ENCODE measurements at regions not wholly inside any gene's neighbourhood (a gene's known extent, or its start where the extent isn't known, plus 50 kb on each side); places are given as distances from the start of the nearest gene placed in this dataset.

GRCh38 chrX:38899650-38900049 is 98.4 kb downstream of the MID1IP1 start:
- Mint-ChIP-seq H3K9me3 (no peaks in the 10 kb centered on the region), H3K36me3 (no peaks in the 10 kb centered on the region), H3K4me3 (no peak overlapping the region), H3K27me3 (no peaks in the 10 kb centered on the region), H3K4me1 (peaks cover 4% of the 10 kb centered on the region), H3K27ac (no peak overlapping the region)
- CTCF ChIA-PET: no interaction called here
- DNase-seq: no peak

GRCh38 chrX:38900719-38901118 is 99.5 kb downstream of the MID1IP1 start:
- DNase-seq: no peak
- peaks cover 4% of the 10 kb centered on the region for H3K4me1 Mint-ChIP-seq
- H3K27ac Mint-ChIP-seq: no peak overlapping the region
- no peak overlapping the region for H3K4me3 Mint-ChIP-seq
- no peaks in the 10 kb centered on the region for H3K9me3 Mint-ChIP-seq
- H3K27me3 Mint-ChIP-seq: no peaks in the 10 kb centered on the region
- no peaks in the 10 kb centered on the region for H3K36me3 Mint-ChIP-seq
- CTCF ChIA-PET: no interaction called here

DNA sequence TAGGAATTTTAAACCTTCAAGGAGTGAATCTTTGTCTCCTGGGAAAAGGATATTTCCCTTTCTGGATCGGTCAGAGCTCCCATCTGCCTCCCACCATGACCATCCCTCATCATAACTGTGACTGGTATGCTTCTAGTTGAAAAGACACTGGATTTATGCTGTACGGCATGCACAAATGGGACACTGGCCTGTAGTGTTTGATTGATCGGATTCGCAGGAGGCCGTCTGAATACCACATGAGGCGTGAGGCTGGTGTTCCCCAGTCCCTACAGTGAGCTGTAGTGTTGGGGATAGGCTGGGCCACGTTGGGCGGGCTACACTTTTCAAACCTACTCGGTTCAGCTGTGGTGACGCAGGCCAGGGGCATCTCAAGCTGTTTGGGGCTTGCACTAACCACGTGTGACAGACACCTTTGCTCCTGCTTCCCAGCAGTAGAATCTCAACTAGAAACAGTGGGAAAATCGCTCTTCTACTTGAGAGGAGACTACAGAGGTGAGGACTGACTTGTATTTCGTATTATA is 101.8 kb downstream of the MID1IP1 start:
- no peak for DNase-seq
- no peak overlapping the region for H3K4me3 Mint-ChIP-seq
- CTCF ChIA-PET: no interaction called here
- no peaks in the 10 kb centered on the region for H3K27me3 Mint-ChIP-seq
- H3K4me1 Mint-ChIP-seq: peaks cover 3% of the 10 kb centered on the region
- H3K9me3 Mint-ChIP-seq: no peaks in the 10 kb centered on the region
- no peak overlapping the region for H3K27ac Mint-ChIP-seq
- H3K36me3 Mint-ChIP-seq: no peaks in the 10 kb centered on the region

- CTCF ChIA-PET: no interaction called here
- Mint-ChIP-seq H3K27me3 (no peaks in the 10 kb centered on the region), H3K4me1 (no peaks in the 10 kb centered on the region)
Measured at GRCh38 chrX:38916801-38917200, 115.5 kb downstream of the MID1IP1 start.

DNA sequence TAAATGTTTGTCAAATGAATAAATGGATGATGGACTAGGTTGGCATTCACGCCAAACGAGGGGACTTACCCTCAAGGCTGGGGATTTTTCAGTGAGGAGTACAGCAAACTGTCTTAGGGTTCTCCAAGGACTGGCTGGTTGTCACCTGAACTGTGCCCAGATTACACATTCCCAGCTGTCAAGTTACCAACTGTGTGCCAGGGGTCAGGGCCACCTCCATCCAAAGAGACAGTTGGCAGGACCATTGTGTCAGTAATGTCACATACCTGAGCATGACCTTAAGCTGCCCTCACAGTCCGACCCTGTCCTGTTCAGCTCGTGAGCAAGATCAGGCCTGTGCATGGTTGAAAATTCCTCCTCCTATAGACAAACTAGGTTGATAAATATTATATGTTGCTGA is 116.7 kb downstream of the MID1IP1 start:
- DNase-seq: no peak
- H3K9me3 Mint-ChIP-seq: no peaks in the 10 kb centered on the region
- H3K4me1 Mint-ChIP-seq: no peaks in the 10 kb centered on the region
- no peak overlapping the region for H3K4me3 Mint-ChIP-seq
- no peak overlapping the region for H3K27ac Mint-ChIP-seq
- no peaks in the 10 kb centered on the region for H3K36me3 Mint-ChIP-seq
- CTCF ChIA-PET: no interaction called here
- H3K27me3 Mint-ChIP-seq: no peaks in the 10 kb centered on the region

More at GRCh38 chrX:38916801-38917200, 115.5 kb downstream of the MID1IP1 start:
- no peaks in the 10 kb centered on the region for H3K9me3 Mint-ChIP-seq
- H3K4me3 Mint-ChIP-seq: no peak overlapping the region
- no peaks in the 10 kb centered on the region for H3K36me3 Mint-ChIP-seq
- DNase-seq: no peak
- H3K27ac Mint-ChIP-seq: no peak overlapping the region

GRCh38 chrX:38919202-38919601 is 117.9 kb downstream of the MID1IP1 start:
- no peaks in the 10 kb centered on the region for H3K27me3 Mint-ChIP-seq
- DNase-seq: no peak
- no peaks in the 10 kb centered on the region for H3K9me3 Mint-ChIP-seq
- no peak overlapping the region for H3K27ac Mint-ChIP-seq
- no peaks in the 10 kb centered on the region for H3K4me1 Mint-ChIP-seq
- no peaks in the 10 kb centered on the region for H3K36me3 Mint-ChIP-seq
- no peak overlapping the region for H3K4me3 Mint-ChIP-seq
- CTCF ChIA-PET: no interaction called here

DNA sequence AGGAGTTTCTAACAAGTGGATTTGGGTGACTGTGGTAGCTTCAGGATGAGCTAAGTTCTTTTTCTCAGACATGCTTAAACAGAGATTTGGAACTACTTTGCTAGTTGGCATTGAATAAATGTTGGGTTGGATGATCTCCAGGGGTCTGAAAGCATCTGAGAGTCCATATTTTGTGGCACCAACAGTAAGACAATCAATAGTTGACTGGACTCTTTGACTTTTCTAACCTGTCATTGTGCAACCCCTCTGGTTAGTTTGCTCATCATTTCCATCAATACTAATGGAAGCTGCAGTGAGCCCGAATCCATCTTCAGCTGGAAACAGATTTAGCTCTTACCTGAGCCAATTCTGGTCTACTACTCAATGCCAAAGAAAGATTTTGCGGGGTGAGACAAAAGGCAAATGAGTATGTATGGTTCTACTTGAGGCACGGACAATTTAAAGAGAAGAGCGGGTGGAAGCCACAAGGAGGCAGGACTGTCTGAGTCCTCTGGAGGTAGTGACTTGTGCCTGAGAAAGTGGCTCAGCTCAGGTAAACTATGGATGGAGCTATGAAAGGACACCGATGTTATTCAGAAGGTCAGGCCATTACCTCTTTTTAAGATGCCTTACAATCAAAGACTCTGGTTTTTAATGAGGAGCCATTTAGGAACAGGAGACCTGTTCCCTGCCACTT is 118.7 kb downstream of the MID1IP1 start:
- Mint-ChIP-seq H3K4me3 (no peak overlapping the region), H3K27ac (no peak overlapping the region), H3K36me3 (no peaks in the 10 kb centered on the region), H3K9me3 (no peaks in the 10 kb centered on the region), H3K4me1 (no peaks in the 10 kb centered on the region), H3K27me3 (no peaks in the 10 kb centered on the region)
- CTCF ChIA-PET: no interaction called here
- no peak for DNase-seq

DNA sequence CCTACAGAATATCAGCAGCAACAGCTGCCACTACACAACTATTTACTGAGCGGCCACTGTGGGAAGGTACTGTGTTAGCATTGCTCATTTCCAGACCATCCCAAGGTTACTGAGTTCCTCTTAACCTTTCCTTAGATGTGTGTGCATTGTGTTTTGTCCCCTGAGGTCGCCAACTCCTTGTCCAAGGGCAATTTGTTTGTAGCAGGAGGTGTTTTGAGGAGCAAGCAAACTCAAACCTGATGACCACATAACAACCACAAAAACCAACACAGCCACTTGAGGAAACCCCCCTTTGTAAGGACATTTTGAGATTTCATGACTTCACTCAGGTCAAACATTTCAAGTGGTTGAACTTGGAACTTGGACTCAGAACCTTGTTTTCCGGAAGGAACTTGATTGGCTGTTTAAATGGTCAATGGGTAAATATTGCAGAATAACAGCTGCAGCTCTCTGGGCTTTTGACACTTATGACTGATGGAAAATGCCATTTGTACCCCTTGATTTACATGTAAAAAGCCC is 122.3 kb downstream of the MID1IP1 start:
- no peak overlapping the region for H3K4me3 Mint-ChIP-seq
- CTCF ChIA-PET: no interaction called here
- no peaks in the 10 kb centered on the region for H3K9me3 Mint-ChIP-seq
- H3K36me3 Mint-ChIP-seq: no peaks in the 10 kb centered on the region
- DNase-seq: no peak
- no peak overlapping the region for H3K27ac Mint-ChIP-seq
- H3K27me3 Mint-ChIP-seq: no peaks in the 10 kb centered on the region
- H3K4me1 Mint-ChIP-seq: no peaks in the 10 kb centered on the region

DNA sequence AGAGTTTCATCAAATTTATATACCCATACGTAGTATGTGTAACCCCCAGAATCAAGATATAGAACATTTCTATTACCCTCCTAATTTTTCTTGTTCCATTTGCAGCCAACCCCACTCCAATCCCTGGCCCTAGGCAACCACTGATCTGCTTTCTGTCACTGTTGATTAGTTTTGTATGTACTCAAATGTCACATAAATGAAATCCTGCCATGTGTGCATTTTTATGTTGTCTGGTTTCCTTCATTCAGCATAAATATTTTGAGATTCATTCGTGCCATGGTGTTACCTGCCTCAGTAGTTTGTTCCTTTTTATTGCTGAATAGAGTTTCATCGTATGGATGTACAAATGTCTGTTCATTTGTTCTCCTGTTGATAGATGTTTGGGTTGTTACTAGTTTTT is 126.3 kb downstream of the MID1IP1 start:
- no peak overlapping the region for H3K4me3 Mint-ChIP-seq
- H3K9me3 Mint-ChIP-seq: no peaks in the 10 kb centered on the region
- no peaks in the 10 kb centered on the region for H3K36me3 Mint-ChIP-seq
- H3K27me3 Mint-ChIP-seq: no peaks in the 10 kb centered on the region
- H3K27ac Mint-ChIP-seq: no peak overlapping the region
- no peaks in the 10 kb centered on the region for H3K4me1 Mint-ChIP-seq
- CTCF ChIA-PET: interaction anchor here (1.2 kb wide), 1 partner anchor 64 kb away, joined by 3 read pairs; no protein-coding TSS in a partner anchor
- DNase-seq: no peak

- H3K9me3 Mint-ChIP-seq: no peaks in the 10 kb centered on the region
- no peak overlapping the region for H3K4me3 Mint-ChIP-seq
- no peak overlapping the region for H3K27ac Mint-ChIP-seq
- no peaks in the 10 kb centered on the region for H3K4me1 Mint-ChIP-seq
- DNase-seq: no peak
- CTCF ChIA-PET: no interaction called here
- no peaks in the 10 kb centered on the region for H3K27me3 Mint-ChIP-seq
- no peaks in the 10 kb centered on the region for H3K36me3 Mint-ChIP-seq
Measured at GRCh38 chrX:38929966-38930421, 128.7 kb downstream of the MID1IP1 start.

GRCh38 chrX:38930474-38930873 is 129.2 kb downstream of the MID1IP1 start:
- Mint-ChIP-seq H3K4me1 (no peaks in the 10 kb centered on the region), H3K9me3 (no peaks in the 10 kb centered on the region), H3K4me3 (no peak overlapping the region), H3K27ac (no peak overlapping the region), H3K36me3 (no peaks in the 10 kb centered on the region), H3K27me3 (no peaks in the 10 kb centered on the region)
- DNase-seq: no peak
- CTCF ChIA-PET: no interaction called here

DNA sequence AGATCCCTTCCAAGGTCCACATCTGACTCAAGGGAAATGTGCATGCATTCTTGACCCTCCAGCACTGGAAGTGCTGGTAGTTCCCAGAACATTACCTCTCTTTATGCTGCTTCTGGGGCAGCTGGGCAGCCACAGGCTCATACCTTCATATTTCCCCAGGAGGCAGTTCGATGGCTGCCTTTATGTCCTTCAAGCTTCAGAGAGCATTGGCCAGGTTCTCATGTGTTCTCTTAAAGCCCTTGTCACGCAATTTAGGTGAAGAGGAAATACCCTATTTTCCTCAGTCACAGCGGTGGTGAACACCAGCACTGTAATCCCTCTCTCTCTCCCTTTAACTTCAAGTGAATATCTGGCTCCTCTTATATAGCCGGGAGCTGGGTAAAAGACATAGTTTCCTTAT is 134.3 kb downstream of the MID1IP1 start:
- H3K27me3 Mint-ChIP-seq: no peaks in the 10 kb centered on the region
- H3K9me3 Mint-ChIP-seq: no peaks in the 10 kb centered on the region
- no peak overlapping the region for H3K4me3 Mint-ChIP-seq
- no peak overlapping the region for H3K27ac Mint-ChIP-seq
- H3K36me3 Mint-ChIP-seq: no peaks in the 10 kb centered on the region
- CTCF ChIA-PET: no interaction called here
- DNase-seq: no peak
- no peaks in the 10 kb centered on the region for H3K4me1 Mint-ChIP-seq

DNA sequence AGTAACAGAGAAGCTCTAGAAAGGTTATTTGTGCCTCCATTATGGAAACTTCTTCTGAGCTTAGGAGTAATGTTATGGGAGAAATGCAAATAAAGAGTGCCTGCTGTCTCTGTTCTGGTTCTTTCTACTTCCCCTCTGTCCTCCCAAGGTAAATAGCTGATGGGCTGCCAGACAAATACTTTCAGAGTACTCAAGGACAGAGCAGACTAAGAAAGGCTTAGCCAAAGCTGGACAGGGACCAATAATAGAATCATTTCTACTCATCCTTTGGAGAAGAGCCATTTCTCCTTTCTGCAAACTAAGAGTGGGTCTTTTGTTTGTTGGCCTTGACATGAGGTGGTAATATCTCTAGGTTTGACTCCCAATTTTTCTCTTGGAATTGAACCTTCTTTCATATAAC is 136.1 kb downstream of the MID1IP1 start:
- no peaks in the 10 kb centered on the region for H3K27me3 Mint-ChIP-seq

DNA sequence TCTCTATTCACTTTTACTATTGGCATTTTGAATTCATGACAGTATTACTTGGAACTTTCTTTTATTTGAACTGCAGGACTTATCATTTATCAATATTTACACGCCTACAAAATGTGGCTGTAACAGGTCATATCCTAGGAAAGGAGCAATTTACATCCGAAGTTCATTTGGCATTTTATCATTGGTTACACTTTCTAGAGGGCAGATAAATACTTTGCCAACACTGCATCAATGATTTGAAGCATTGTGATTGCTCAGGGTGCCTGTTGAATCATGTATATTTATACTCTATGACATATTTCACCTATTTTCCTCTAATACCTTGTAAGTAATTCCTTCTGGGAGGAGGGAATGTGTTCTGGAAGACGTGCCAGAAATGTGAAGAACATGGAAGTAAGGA is 136.7 kb downstream of the MID1IP1 start:
- Mint-ChIP-seq H3K4me1 (no peaks in the 10 kb centered on the region), H3K4me3 (no peak overlapping the region), H3K27ac (no peak overlapping the region), H3K9me3 (no peaks in the 10 kb centered on the region), H3K36me3 (no peaks in the 10 kb centered on the region), H3K27me3 (no peaks in the 10 kb centered on the region)
- CTCF ChIA-PET: no interaction called here
- DNase-seq: no peak

More for the DNA sequence above, 136.1 kb downstream of the MID1IP1 start:
- Mint-ChIP-seq H3K4me3 (no peak overlapping the region), H3K36me3 (no peaks in the 10 kb centered on the region), H3K27ac (no peak overlapping the region), H3K9me3 (no peaks in the 10 kb centered on the region), H3K4me1 (no peaks in the 10 kb centered on the region)
- DNase-seq: no peak
- CTCF ChIA-PET: no interaction called here

DNA sequence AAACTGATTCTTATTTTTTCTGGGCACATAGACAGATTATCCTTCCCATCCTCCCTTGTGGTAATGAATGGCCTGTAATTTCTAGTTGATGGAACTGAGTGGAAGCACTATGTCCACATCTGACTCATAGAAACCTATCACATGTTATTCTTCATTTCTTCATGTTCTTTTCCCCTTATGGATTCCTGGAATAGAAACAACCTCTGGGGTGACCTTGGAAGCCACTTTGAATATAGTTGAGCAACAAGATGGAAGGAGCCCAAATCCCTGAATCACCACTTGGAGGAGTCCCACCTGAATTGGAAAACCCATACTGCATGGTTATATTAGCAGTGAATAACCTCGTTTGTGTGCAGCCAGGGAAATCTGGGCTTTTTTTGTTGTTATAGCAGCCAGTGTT is 137.8 kb downstream of the MID1IP1 start:
- no peak for DNase-seq
- no peaks in the 10 kb centered on the region for H3K36me3 Mint-ChIP-seq
- H3K4me1 Mint-ChIP-seq: no peaks in the 10 kb centered on the region
- no peak overlapping the region for H3K27ac Mint-ChIP-seq
- no peak overlapping the region for H3K4me3 Mint-ChIP-seq
- H3K9me3 Mint-ChIP-seq: no peaks in the 10 kb centered on the region
- CTCF ChIA-PET: no interaction called here
- no peaks in the 10 kb centered on the region for H3K27me3 Mint-ChIP-seq
